Stimulated activated naive CD8-positive, alpha-beta T cell treated with anti-CD3 and anti-CD28 coated beads, Interleukin-15, amount 100 ng/mL, for 72 hours (primary cell): ENCODE measurements at regions not wholly inside any gene's neighbourhood (a gene's known extent, or its start where the extent isn't known, plus 50 kb on each side); places are given as distances from the start of the nearest gene placed in this dataset.
"Not testable (repeated sequence)": the region's sequence is repeated elsewhere in the genome, so short reads cannot be mapped to it uniquely, and the experiment has no call there.

Experiments used
- ATAC-seq: fragments of 150-1000 bp; cut with Tn5 transposase; 2 replicates; pipeline ENCODE4 v1.10.0; 2021; ENCODE audit warnings: mild to moderate bottlenecking, moderate library complexity
- DNase-seq, 2 donors: peaks; one replicate each; pipeline ENCODE4 v3.0.0; 2021 to 2022
- H3K27ac Mint-ChIP-seq, 2 donors: one replicate each; pipeline ENCODE4 v1.8.0; 2022; ENCODE audit warnings: mild to moderate bottlenecking in 2 of 2, mixed read lengths in 2 of 2, moderate library complexity in 2 of 2
- H3K27me3 Mint-ChIP-seq: one replicate; pipeline ENCODE4 v1.8.0; 2022; ENCODE audit warnings: mixed read lengths
- H3K4me1 Mint-ChIP-seq: one replicate; pipeline ENCODE4 v1.8.0; 2022; ENCODE audit warnings: mild to moderate bottlenecking, mixed read lengths
- H3K4me3 Mint-ChIP-seq, 2 donors: one replicate each; pipeline ENCODE4 v1.8.0; 2022; ENCODE audit warnings: mild to moderate bottlenecking in 2 of 2, mixed read lengths in 2 of 2, moderate library complexity in 1 of 2
- H3K9me3 Mint-ChIP-seq, 2 donors: one replicate each; pipeline ENCODE4 v1.8.0; 2022; ENCODE audit warnings: mixed read lengths in 2 of 2

DNA sequence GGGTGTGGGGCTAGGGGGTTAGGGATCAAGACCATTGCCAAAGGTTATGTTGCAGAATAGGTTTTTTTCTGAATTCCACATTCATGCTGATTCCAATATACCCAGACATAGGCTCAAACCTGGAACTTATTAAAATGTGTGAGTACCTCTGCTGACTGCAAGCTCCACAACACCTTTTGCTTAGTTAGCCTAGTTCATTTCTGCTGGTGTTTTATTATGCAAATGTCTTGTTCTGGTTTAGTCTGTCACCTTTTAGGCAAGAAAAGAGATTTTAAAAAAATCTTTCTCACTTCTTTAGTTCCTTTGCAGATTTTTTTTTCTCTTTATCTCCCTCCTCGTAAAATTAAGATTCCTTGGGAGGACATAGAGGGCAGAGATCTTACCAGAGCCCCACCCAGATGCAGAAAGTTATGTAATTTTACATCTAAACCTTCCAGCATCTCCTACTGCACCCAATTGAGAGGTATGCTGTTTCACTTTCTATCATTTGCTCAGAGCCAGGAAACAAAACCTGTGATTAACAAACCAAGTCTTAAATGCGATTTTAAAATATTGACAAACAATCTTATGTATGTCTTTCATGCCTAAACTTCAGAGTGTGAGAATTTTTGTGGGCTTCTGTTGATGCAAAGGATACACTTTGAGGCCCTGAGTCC is 190.7 kb upstream of the CLNK start:
- no peak for ATAC-seq
- Mint-ChIP-seq H3K27ac (no peak overlapping the region), H3K4me3 (no peak overlapping the region), H3K27me3 (no peaks in the 10 kb centered on the region), H3K9me3 (no peaks in the 10 kb centered on the region), H3K4me1 (no peaks in the 10 kb centered on the region)
- no peak for DNase-seq

DNA sequence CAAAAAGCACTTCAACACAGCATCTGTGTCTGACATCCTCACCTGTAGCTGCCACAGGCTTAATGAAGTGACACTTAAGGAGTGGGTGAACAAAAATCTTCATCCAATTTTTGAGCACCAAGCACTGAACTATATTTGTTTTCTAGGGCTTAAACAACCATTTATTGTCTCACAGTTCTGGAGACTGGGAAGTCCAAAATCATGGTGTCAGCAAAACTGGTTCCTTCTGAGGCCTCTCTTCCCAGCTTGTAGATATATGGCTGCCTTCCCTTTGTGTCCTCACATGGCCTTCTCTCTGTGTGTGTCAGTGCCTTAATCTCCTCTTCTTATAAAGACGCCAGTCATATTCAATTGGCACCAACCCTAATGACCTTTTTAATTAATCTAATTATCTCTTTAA is 189.2 kb upstream of the CLNK start:
- H3K27ac Mint-ChIP-seq = no peak overlapping the region
- H3K4me3 Mint-ChIP-seq = no peak overlapping the region
- no peaks in the 10 kb centered on the region for H3K27me3 Mint-ChIP-seq
- DNase-seq (no peak), ATAC-seq (no peak)
- H3K9me3 Mint-ChIP-seq = no peaks in the 10 kb centered on the region
- H3K4me1 Mint-ChIP-seq = no peaks in the 10 kb centered on the region

DNA sequence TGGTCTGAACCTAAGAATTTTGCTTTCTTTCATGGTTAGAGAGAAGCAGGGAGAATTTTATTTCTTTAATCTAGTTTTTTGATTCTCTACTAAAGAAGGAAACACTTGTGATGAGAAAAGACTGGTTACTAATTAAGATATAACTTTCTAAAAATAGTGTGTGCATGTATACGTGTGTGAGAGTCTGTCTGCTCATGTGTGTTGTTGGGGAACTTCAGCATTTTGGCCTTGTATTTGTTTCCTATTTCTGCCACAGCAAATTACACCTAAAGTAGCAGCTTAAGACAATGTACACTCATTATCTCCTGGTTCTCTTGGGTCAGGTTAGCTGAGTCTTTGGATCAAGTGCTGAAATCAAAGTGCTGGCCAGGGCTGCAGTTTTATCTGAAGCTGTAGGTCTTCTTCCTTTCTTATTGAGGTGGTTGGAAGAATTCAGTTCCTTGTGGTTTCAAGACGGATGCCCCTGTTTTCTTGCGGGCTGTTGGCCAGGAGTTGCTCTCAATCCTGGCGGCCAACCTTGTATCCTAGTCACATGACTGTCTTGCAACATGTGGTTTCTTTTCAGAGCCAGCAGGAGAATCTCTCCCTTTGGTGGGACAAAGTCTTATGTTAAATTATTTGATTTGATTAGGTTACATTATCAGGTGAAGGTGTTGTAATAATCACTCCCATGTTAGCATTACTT is 188.4 kb upstream of the CLNK start:
- no peak overlapping the region for H3K4me3 Mint-ChIP-seq
- no peaks in the 10 kb centered on the region for H3K4me1 Mint-ChIP-seq
- ATAC-seq (no peak), DNase-seq (no peak)
- H3K9me3 Mint-ChIP-seq = no peaks in the 10 kb centered on the region
- no peak overlapping the region for H3K27ac Mint-ChIP-seq
- H3K27me3 Mint-ChIP-seq = no peaks in the 10 kb centered on the region

DNA sequence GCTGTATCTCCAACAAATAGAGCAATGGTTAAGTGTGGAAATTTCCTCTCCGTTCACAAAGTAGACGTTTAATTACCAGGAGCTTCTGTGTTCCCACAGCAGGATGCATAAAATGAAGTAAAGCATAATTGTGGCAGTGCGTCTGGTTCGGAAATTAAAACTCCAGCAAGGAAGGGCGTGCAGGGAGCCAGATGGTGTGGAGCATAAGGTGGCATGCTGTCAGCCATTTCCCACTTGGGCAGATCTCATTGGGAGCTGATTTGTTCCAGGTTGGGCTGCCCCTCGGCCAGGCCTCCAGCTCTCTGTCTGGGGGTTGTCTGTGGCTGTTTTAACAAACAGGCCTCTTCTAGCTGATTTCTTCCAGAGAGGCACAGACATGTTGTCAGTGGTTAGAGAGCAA is 182.1 kb upstream of the CLNK start:
- no peak overlapping the region for H3K4me3 Mint-ChIP-seq
- ATAC-seq = no peak
- no peaks in the 10 kb centered on the region for H3K27me3 Mint-ChIP-seq
- peaks cover 0 to 7% of the 10 kb centered on the region in 2 donors for H3K9me3 Mint-ChIP-seq
- no peak for DNase-seq
- H3K27ac Mint-ChIP-seq = no peak overlapping the region
- H3K4me1 Mint-ChIP-seq = no peaks in the 10 kb centered on the region

DNA sequence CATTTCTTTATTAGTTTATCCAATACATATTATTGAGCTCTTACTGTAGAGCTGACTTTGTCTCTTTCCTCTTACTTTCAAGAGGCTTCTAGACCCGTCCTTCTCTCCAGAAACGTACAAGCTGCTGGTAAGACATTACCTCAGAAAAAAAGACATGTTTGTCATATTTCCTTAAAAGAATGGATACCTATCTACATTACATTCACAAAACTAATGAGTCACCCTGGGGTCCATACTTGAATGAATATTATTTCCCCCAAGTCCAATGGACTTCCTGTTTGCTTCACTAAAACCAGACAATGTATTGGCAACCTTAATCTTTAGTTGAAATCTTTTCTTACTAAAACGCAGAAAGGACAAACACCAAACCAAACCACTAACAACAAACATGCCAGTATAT is 176.5 kb upstream of the CLNK start:
- ATAC-seq (no peak), DNase-seq (no peak)
- Mint-ChIP-seq H3K27me3 (no peaks in the 10 kb centered on the region), H3K4me3 (no peak overlapping the region), H3K4me1 (no peaks in the 10 kb centered on the region), H3K27ac (no peak overlapping the region), H3K9me3 (peaks cover 0 to 4% of the 10 kb centered on the region in 2 donors)

DNA sequence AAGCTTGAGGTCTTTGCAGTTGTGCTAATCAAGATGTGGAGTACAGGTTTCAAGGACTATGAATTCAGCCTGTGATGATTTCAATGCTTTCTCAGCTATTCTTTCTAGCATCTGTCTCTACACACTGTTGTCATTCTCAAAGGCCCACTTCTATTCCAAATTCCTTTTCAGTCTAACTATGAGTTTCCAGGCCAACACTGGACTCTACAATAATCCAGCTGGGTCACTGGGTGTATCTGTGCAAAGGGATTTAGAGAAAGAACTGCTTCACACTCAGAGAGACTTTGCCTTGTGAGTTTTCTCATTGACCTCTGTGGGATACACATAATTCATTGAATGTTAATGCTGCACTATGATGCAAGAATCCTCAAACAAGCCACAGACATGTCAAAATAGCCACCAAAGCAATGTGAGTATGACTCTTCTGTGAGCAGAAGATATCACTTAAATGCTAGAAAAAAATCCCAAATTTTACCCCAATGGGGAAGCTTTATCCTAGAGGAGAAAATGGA is 171.8 kb upstream of the CLNK start:
- ATAC-seq (no peak), DNase-seq (no peak)
- no peak overlapping the region for H3K27ac Mint-ChIP-seq
- H3K9me3 Mint-ChIP-seq = peaks cover 8 to 9% of the 10 kb centered on the region in 2 donors
- no peak overlapping the region for H3K4me3 Mint-ChIP-seq
- H3K27me3 Mint-ChIP-seq = peaks cover 18% of the 10 kb centered on the region
- H3K4me1 Mint-ChIP-seq = no peaks in the 10 kb centered on the region

DNA sequence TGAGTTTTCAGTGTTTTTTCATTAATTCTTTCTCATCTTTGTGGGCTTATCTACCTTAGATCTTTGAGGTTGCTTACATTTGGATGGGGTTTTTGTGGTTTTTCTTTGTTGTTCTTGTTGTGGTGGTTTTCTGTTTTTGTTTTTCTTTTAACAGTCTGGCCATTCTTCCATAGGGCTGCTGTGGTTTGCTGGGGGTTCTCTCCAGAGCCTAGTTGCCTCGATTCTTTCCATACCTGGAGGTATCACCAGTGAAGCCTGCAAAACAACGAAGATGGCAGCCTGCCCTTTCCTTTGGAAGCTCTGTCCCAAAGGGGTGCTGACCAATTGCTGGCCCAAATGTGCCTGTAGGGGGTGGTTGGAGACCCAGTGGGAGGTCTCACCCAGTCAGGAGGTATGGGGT is 168.6 kb upstream of the CLNK start:
- peaks cover 31% of the 10 kb centered on the region for H3K27me3 Mint-ChIP-seq
- no peaks in the 10 kb centered on the region for H3K4me1 Mint-ChIP-seq
- peaks cover 4 to 9% of the 10 kb centered on the region in 2 donors for H3K9me3 Mint-ChIP-seq
- H3K4me3 Mint-ChIP-seq = no peak overlapping the region
- ATAC-seq (no peak), DNase-seq (no peak)
- no peak overlapping the region for H3K27ac Mint-ChIP-seq

DNA sequence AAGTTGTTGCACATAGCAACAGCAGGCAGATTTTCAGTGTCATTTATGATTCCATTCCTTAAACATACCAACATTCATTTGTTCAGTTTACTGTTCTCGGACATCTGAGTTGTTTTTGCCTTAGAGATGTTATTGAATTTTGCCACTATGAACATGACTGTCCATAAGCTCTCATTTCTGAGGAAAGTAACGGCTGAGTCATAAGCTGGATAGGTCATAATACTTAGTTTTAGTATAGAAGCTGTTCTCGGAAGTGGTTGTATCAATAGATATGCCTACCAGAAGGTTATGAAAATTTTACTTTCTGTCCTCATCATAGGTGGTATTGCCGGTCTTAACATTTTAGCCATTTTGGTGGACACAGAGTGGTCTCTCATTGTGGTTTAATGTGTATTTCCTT is 157.1 kb upstream of the CLNK start:
- no peak overlapping the region for H3K27ac Mint-ChIP-seq
- ATAC-seq (no peak), DNase-seq (no peak)
- no peak overlapping the region for H3K4me3 Mint-ChIP-seq
- no peaks in the 10 kb centered on the region for H3K4me1 Mint-ChIP-seq
- H3K9me3 Mint-ChIP-seq = no peaks in the 10 kb centered on the region
- no peaks in the 10 kb centered on the region for H3K27me3 Mint-ChIP-seq

DNA sequence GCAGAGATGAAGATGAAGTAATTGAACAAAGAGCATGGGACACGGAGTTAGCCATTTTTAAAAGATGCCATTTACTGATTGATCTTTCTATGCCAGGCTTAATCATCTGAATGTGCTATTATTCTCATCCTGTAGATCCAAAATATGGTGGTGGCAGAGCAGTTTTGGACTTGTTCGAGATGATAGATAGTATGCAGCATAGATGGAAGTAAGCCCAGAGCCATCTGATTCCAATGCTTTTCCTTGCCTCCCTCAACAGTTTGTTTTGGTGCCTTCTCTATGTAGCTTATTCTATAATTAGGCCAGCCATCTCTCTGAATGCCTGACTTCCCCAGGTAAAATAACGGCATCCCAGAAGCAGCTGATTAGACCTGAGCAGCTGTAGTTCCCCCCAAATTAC is 152.6 kb upstream of the CLNK start:
- DNase-seq = no peak
- Mint-ChIP-seq H3K4me1 (no peaks in the 10 kb centered on the region), H3K27ac (no peak overlapping the region), H3K4me3 (no peak overlapping the region), H3K27me3 (no peaks in the 10 kb centered on the region), H3K9me3 (peaks cover 0 to under 1% of the 10 kb centered on the region in 2 donors)
- ATAC-seq = no peak

DNA sequence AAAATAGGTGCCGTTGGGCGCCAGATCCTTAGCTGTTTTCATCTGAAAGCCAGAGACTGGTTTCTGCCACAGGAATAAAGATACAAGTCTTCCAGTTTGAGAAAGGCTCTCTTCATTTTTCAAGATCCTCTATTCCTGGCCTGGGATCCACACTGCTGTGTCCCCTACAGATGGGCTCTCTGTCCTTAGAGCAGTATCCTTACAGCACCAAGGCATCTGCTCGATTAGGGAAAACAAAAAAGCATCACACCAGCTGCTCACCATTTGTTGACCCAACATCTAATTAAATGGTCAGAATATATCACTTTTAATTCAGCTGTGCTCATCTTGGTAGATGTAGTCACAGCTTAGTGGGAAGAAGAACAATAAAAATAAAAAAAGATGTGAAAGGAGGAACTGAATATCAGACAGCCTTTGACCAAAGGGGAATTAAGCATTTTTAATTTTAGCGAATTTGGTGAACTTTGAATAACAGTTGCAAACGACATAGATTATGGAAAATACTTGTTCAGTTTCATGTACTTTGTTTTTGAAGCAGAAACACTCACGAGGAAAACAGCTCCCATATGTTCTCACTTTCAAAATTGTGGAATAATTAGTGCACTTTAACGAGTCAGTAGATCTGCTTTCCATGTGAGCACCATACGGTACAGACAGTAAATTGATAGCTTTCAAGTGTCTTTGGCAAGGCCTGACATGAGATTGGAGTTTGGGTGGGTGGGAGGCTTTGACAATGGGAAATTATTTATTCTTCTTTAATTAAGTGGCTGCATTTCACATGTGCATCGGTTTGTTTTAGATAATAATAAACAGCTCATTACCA is 148.4 kb upstream of the CLNK start:
- no peaks in the 10 kb centered on the region for H3K27me3 Mint-ChIP-seq
- ATAC-seq (no peak), DNase-seq (no peak)
- H3K27ac Mint-ChIP-seq = peak overlapping the region in 1 of 2 donors; percentile 35
- no peaks in the 10 kb centered on the region for H3K4me1 Mint-ChIP-seq
- peaks cover 5 to 19% of the 10 kb centered on the region in 2 donors for H3K9me3 Mint-ChIP-seq
- no peak overlapping the region for H3K4me3 Mint-ChIP-seq

DNA sequence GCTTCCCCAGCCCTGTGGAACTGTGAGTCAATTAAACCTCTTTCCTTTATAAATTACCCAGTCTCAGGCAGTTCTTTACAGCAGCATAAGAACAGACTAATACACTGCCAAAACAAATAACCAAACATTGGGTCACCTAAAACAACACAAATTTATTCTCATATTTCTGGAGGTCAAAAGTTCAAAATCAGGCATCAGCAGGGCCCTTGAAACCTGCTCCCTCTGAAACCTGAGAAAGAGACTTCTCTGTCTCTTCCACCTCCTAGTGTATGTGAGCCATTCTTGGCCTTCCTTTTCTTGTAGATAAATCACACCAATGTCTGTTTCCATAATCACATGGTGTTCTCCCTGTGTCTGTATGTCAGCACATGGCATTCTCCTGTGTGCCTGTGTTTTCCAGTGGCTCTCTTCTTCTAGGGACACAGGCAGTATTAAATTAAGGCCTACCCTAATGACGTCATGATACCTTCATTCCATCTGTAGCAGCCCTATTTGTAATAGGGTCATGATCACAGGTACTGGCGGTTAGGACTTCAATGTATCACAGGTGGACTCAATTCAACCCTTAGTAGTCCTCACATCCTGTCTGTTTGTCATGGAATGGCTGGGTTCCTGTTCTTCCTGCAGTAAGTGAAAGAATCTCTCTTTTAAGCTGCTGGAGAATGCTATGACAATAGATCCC is 147.3 kb upstream of the CLNK start:
- Mint-ChIP-seq H3K4me1 (no peaks in the 10 kb centered on the region), H3K27ac (no peak overlapping the region), H3K9me3 (peaks cover 5 to 19% of the 10 kb centered on the region in 2 donors), H3K4me3 (no peak overlapping the region), H3K27me3 (no peaks in the 10 kb centered on the region)
- ATAC-seq = no peak
- no peak for DNase-seq

DNA sequence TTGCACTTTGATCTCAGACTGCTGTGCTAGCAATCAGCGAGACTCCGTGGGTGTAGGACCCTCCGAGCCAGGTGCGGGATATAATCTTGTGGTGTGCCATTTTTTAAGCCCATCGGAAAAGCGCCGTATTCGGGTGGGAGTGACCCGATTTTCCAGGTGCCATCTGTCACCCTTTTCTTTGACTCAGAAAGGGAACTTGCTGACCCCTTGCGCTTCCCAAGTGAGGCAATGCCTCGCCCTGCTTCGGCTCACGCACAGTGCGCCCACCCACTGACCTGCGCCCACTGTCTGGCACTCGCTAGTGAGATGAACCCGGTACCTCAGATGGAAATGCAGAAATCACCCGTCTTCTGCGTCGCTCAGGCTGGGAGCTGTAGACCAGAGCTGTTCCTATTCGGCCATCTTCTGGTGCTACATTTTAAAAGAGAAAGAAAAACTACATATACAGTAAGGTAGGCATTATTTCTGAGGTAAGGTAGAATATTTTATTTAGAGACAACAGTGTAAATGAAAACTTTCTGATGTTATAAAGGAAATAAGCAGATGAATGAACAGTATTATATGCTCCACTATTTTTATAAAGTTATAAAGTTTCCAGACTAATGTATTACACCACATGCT is 144.5 kb upstream of the CLNK start:
- DNase-seq, H3K27ac Mint-ChIP-seq: not testable (repeated sequence)

DNA sequence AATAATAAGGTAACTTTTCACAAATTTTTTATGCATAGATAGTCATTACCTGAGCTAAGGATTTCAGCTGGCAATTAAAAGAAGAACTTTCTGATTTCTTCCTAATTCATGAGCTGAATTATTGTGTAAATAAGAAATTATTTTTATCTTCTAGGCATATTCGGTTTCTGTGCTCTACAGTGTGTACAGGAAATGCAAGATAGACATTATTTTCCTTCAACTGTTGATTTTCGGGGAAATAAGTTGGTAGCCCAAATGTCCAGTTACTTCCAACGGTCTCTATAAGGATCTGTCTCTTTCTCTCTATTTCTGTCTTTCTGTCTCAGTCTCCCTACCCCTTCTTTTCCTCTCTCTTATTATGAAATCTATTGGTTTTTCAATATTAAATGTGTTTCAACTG is 137.3 kb upstream of the CLNK start:
- Mint-ChIP-seq H3K9me3 (no peaks in the 10 kb centered on the region), H3K4me3 (no peak overlapping the region), H3K27ac (no peak overlapping the region), H3K4me1 (no peaks in the 10 kb centered on the region), H3K27me3 (no peaks in the 10 kb centered on the region)
- ATAC-seq (no peak), DNase-seq (no peak)

More for the DNA sequence above, 144.5 kb upstream of the CLNK start:
- H3K4me1 Mint-ChIP-seq, ATAC-seq, H3K27me3 Mint-ChIP-seq, H3K4me3 Mint-ChIP-seq: not testable (repeated sequence)
- H3K9me3 Mint-ChIP-seq = peaks cover 5 to 19% of the 10 kb centered on the region in 2 donors

DNA sequence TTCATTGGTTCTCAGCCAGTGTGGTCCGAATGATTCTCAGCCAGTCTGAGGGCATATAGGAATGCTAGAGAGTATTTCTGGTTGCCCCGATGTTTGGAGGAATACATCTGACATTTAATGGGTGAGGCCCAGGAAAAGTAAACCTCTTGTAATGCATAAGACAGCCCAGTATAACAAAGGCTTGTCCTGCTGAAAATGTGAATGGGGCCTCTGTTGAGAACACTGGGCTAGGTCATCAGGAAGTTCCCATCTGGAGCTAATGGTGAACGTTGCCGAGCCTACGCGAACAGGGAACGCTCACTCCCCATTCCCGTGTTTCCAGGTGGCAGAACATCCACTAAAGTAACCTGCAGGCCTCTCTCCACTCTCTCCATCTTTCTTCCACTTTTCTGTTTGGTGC is 132.0 kb upstream of the CLNK start:
- DNase-seq = no peak
- no peaks in the 10 kb centered on the region for H3K9me3 Mint-ChIP-seq

DNA sequence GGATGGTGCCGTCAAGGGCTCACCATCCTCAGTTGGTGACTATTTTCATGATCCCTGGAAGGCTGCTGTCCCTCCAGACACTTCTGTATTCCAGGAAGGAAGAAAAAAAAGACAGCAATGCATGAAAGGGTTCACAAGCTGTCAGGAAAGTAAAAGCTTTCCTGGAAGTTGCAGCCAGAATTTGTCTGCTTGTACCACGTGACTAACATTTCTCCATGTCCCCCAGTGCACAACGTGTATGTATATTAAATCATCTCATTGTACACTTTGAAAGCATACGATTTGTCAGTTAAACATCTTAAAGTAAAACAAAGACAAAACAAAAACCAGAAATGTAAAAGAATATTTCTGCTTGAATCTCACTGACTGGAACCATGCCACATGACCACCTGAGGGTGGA is 127.4 kb upstream of the CLNK start:
- H3K27me3 Mint-ChIP-seq = no peaks in the 10 kb centered on the region
- ATAC-seq (no peak), DNase-seq (no peak)
- H3K9me3 Mint-ChIP-seq = peaks cover 2 to 10% of the 10 kb centered on the region in 2 donors
- no peak overlapping the region for H3K4me3 Mint-ChIP-seq
- H3K4me1 Mint-ChIP-seq = no peaks in the 10 kb centered on the region
- no peak overlapping the region for H3K27ac Mint-ChIP-seq

More for the DNA sequence above, 132.0 kb upstream of the CLNK start:
- no peak overlapping the region for H3K27ac Mint-ChIP-seq
- H3K4me1 Mint-ChIP-seq = no peaks in the 10 kb centered on the region
- no peak for ATAC-seq
- H3K27me3 Mint-ChIP-seq = no peaks in the 10 kb centered on the region
- no peak overlapping the region for H3K4me3 Mint-ChIP-seq
